Stimulated activated CD8-positive, alpha-beta memory T cell treated with anti-CD3 and anti-CD28 coated beads, Interleukin-2, amount 100 ng/mL, for 48 hours (primary cell): ENCODE measurements at regions not wholly inside any gene's neighbourhood (a gene's known extent, or its start where the extent isn't known, plus 50 kb on each side); places are given as distances from the start of the nearest gene placed in this dataset.
"Not testable (repeated sequence)": the region's sequence is repeated elsewhere in the genome, so short reads cannot be mapped to it uniquely, and the experiment has no call there.

Source experiments
- DNase-seq, 2 donors: peaks; one replicate each; pipeline ENCODE4 v3.0.0-alpha.2; 2020; ENCODE audit warnings: low read depth in 2 of 2

GRCh38 chr3:101950510-101950909 lies 101.2 kb downstream of the NFKBIZ start:
- no peak for DNase-seq

- DNase-seq, result no peak
These were observed 101.8 kb downstream of the NFKBIZ start for GRCh38 chr3:101950985-101951733.

GRCh38 chr3:101954361-101954760 lies 105.0 kb downstream of the NFKBIZ start:
- DNase-seq, result no peak

- no peak for DNase-seq
These were observed 105.6 kb downstream of the NFKBIZ start for GRCh38 chr3:101954936-101955335.

GRCh38 chr3:101962055-101962454 lies 112.7 kb downstream of the NFKBIZ start:
- DNase-seq, result no peak

- DNase-seq, result peak in 1 of 2 donors; percentile 17
These were observed 114.6 kb downstream of the NFKBIZ start for GRCh38 chr3:101963902-101964362.

- no peak for DNase-seq
These were observed 115.5 kb downstream of the NFKBIZ start for GRCh38 chr3:101964861-101965260.

- no peak for DNase-seq
These were observed 116.9 kb downstream of the NFKBIZ start for GRCh38 chr3:101966226-101966625.

- no peak for DNase-seq
These were observed 120.9 kb downstream of the NFKBIZ start for GRCh38 chr3:101970212-101970611.

GRCh38 chr3:101970905-101971304 lies 121.6 kb downstream of the NFKBIZ start:
- DNase-seq, result no peak

GRCh38 chr3:101972430-101973162 lies 123.3 kb downstream of the NFKBIZ start:
- DNase-seq, result no peak

GRCh38 chr3:101973163-101973505 lies 123.8 kb downstream of the NFKBIZ start:
- no peak for DNase-seq

- not testable (repeated sequence) for DNase-seq
These were observed 126.1 kb downstream of the NFKBIZ start for GRCh38 chr3:101975415-101975814.

- DNase-seq, result no peak
These were observed 127.2 kb downstream of the NFKBIZ start for GRCh38 chr3:101976473-101976872.

GRCh38 chr3:101978348-101978747 lies 129.0 kb downstream of the NFKBIZ start:
- DNase-seq, result no peak

GRCh38 chr3:101979033-101979432 lies 129.7 kb downstream of the NFKBIZ start:
- no peak for DNase-seq

GRCh38 chr3:101984356-101984755 lies 135.0 kb downstream of the NFKBIZ start:
- DNase-seq, result no peak

GRCh38 chr3:101988596-101988995 lies 139.3 kb downstream of the NFKBIZ start:
- DNase-seq, result no peak

- no peak for DNase-seq
These were observed 140.4 kb downstream of the NFKBIZ start for GRCh38 chr3:101989578-101990200.

GRCh38 chr3:101992863-101993262 lies 143.5 kb downstream of the NFKBIZ start:
- DNase-seq, result no peak

GRCh38 chr3:101994386-101994785 lies 145.1 kb downstream of the NFKBIZ start:
- no peak for DNase-seq

GRCh38 chr3:101995371-101996046 lies 146.2 kb downstream of the NFKBIZ start:
- DNase-seq, result no peak
